Neutrophil (primary cell): ENCODE measurements at regions not wholly inside any gene's neighbourhood (a gene's known extent, or its start where the extent isn't known, plus 50 kb on each side); places are given as distances from the start of the nearest gene placed in this dataset.

Experiments used
- H3K27ac ChIP-seq: fragments of 200-600 bp; sonication (generic); 2 replicates; pipeline ENCODE4 v1.5.1; 2016; ENCODE audit warnings: mild to moderate bottlenecking, moderate library complexity
- H3K27me3 ChIP-seq: fragments of 200-600 bp; sonication (generic); 2 replicates; pipeline ENCODE4 v1.6.0; 2016; ENCODE audit warnings: mild to moderate bottlenecking
- H3K36me3 ChIP-seq: fragments of 200-600 bp; sonication (generic); 2 replicates; pipeline ENCODE4 v1.5.1; 2017
- H3K4me1 ChIP-seq, 2 experiments: fragments of 200-600 bp in 1 of 2; sonication (generic) in 1 of 2; 1 replicate in 1 of 2; 2 replicates in 1 of 2; pipeline versions ENCODE4 v1.5.1 to v1.6.1; 2013 to 2016; ENCODE audit warnings: low read depth in 1 of 2, low read length in 1 of 2, mild to moderate bottlenecking in 1 of 2, moderate library complexity in 1 of 2; ENCODE audit not compliant: control insufficient read depth in 1 of 2, insufficient read depth in 1 of 2
- H3K4me3 ChIP-seq, 2 experiments: fragments of 200-600 bp in 1 of 2; sonication (generic) in 1 of 2; 1 replicate in 1 of 2; 2 replicates in 1 of 2; pipeline ENCODE4 v1.5.1; 2013 to 2016; ENCODE audit warnings: low read depth in 1 of 2, low read length in 1 of 2, mild to moderate bottlenecking in 1 of 2, moderate library complexity in 1 of 2
- H3K9me3 ChIP-seq: fragments of 200-600 bp; sonication (generic); 2 replicates; pipeline ENCODE4 v1.5.1; 2016
- TF ChIP-seq, protein P1 (sequence below): fragments of 200-600 bp; sonication (generic); IDR thresholded peaks from 2 replicates; pipeline ENCODE4 v1.5.1; 2016; ENCODE audit warnings: antibody characterized with exemption

DNA sequence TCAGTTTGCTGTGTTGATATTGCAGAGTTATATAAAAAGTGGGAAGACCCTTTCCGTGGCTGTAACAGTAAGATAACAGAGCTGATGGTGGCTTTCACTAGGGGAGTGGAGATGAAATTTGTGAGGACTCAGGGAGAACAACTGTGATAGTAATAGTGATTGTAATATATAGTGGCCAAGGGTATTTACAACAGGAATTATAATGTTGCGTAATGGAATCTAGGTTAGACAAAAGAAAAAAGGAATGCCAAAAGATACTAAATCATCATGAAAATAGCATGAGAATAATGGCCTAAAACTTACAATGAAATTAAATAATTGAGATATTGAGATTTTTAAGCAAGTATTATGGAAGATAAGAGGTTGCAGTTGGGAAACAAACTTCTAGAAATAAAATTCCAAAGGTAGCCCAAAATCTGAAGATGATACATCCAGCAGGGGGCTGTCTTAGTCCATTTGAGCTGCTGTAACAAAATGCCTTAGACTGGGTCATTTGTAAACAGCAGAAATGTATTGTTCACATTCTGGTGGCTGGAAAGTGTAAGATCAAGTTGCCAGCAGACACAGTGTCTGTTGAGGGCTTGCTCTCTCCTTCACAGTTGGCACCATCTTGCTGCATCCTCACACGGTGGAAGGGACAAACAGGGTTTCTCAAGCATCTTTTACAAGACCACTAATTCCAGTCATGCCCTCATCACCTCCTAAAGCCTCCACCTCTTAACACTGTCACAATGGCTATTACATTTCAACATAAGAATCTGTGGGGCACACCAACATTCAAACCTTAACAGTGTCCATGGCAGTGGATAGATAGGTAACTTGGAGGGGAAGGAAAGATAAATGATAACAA lies 711.2 kb downstream of the MRPL39 start:
- H3K9me3 ChIP-seq, result no peaks in the 10 kb centered on the region
- H3K36me3 ChIP-seq, result no peaks in the 10 kb centered on the region
- H3K27me3 ChIP-seq, result no peaks in the 10 kb centered on the region
- H3K27ac ChIP-seq, result no peak overlapping the region
- H3K4me1 ChIP-seq, result no peaks in the 10 kb centered on the region
- TF ChIP-seq, protein P1, sequence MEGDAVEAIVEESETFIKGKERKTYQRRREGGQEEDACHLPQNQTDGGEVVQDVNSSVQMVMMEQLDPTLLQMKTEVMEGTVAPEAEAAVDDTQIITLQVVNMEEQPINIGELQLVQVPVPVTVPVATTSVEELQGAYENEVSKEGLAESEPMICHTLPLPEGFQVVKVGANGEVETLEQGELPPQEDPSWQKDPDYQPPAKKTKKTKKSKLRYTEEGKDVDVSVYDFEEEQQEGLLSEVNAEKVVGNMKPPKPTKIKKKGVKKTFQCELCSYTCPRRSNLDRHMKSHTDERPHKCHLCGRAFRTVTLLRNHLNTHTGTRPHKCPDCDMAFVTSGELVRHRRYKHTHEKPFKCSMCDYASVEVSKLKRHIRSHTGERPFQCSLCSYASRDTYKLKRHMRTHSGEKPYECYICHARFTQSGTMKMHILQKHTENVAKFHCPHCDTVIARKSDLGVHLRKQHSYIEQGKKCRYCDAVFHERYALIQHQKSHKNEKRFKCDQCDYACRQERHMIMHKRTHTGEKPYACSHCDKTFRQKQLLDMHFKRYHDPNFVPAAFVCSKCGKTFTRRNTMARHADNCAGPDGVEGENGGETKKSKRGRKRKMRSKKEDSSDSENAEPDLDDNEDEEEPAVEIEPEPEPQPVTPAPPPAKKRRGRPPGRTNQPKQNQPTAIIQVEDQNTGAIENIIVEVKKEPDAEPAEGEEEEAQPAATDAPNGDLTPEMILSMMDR, result no peak
- no peak overlapping the region for H3K4me3 ChIP-seq

DNA sequence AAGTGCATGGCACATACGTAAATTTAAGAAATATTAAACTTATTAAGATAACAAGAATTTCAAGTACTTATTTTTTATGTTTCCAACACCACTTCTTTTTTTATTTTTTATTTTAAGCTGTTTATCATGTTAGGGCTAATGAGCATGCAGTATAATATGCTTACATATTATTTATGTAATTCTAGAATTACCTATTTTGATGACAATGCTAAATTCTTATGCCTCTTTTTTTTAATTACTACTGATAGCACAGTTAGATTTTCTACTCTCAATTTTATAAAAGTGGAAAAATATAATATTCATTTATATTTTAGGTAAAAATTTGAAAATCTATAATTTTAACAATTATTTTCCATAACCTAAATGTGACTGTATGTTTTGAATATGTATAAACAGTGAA lies 713.0 kb downstream of the MRPL39 start:
- Histone ChIP-seq H3K9me3 (no peaks in the 10 kb centered on the region), H3K4me1 (no peaks in the 10 kb centered on the region), H3K27ac (no peak overlapping the region), H3K4me3 (no peak overlapping the region), H3K36me3 (no peaks in the 10 kb centered on the region), H3K27me3 (no peaks in the 10 kb centered on the region)
- TF ChIP-seq, protein P1, result no peak

DNA sequence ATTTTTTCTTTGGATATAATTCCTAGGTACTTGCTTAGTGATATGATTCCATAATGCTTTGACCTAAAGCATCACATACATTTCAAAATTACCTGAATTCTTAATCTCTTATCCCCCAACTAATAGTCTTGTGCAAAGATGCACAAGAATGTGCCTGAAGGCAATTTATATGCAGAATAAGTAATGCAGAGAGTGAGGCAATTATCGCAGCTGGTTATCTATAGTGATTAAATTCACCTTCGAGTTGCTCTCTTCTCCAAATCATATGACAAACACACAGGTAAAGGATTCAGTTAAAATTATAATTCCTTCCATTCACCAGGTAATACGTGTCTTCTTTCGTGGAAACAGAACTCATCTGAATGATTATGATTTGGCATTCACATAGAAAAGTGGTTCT lies 717.3 kb downstream of the MRPL39 start:
- Histone ChIP-seq H3K36me3 (no peaks in the 10 kb centered on the region), H3K27ac (no peak overlapping the region), H3K27me3 (no peaks in the 10 kb centered on the region), H3K4me3 (no peak overlapping the region), H3K9me3 (no peaks in the 10 kb centered on the region), H3K4me1 (no peaks in the 10 kb centered on the region)
- TF ChIP-seq, protein P1, result no peak

DNA sequence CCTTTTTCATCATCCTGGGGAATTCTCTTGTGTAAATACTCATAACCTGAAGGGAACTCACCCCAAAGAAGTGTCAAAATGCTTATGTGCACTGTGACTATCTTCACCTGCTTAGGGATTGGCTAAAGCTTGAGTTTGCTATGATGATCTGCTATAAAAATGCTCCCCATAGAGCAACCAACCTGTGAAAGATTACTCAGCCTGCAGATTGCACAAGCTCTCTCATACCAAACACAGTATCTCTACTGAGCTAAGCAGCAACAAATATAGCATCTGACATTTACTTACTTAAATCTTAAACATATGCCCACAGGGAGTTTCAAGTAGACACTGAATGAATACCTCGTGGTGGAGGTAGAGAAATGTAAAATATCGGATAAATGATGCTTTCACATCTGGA lies 725.8 kb downstream of the MRPL39 start:
- Histone ChIP-seq H3K27ac (no peak overlapping the region), H3K27me3 (no peaks in the 10 kb centered on the region), H3K4me1 (no peaks in the 10 kb centered on the region), H3K4me3 (no peak overlapping the region), H3K9me3 (no peaks in the 10 kb centered on the region), H3K36me3 (no peaks in the 10 kb centered on the region)
- TF ChIP-seq, protein P1, result no peak

DNA sequence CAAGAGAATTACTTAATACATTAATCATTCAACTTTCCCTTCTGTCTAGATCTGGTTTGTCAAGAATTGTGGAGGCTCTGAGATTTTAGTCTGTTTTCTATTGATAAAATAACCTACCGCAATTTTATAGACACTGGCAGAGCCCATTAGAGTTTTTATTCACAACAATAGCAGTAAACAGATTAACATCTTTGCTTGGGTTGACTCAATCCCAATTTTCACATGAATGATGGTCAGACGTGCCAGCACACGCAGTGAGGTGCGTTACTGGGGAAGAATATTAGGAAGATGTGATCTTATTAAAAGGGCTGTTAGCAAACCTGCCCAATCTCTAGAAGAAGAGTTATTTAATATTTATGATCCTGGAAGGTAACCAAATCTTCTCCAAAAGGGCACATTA lies 736.6 kb downstream of the MRPL39 start:
- Histone ChIP-seq H3K9me3 (no peaks in the 10 kb centered on the region), H3K36me3 (no peaks in the 10 kb centered on the region), H3K27ac (no peak overlapping the region), H3K27me3 (no peaks in the 10 kb centered on the region), H3K4me1 (no peaks in the 10 kb centered on the region), H3K4me3 (no peak overlapping the region)
- TF ChIP-seq, protein P1, result no peak
